AG04449 (cell line): ENCODE measurements at regions not wholly inside any gene's neighbourhood (a gene's known extent, or its start where the extent isn't known, plus 50 kb on each side); places are given as distances from the start of the nearest gene placed in this dataset.

ENCODE experiments used
- CTCF ChIA-PET: fragments of 350-600 bp; formaldehyde crosslinking; extraction: SDS; loops from one replicate; lab custom pipeline; 2021; ENCODE audit warnings: antibody characterized with exemption; lab: Yijun Ruan, JAX
- POLR2A ChIA-PET: fragments of 400-600, 350-600 bp; formaldehyde crosslinking; extraction: SDS; loops from one replicate; lab custom pipeline; 2020; ENCODE audit warnings: antibody characterized with exemption, inconsistent platforms; lab: Yijun Ruan, JAX
- DNase-seq: peaks from one replicate; pipeline ENCODE4 v3.0.0-alpha.2; 2010; ENCODE audit warnings: low read depth, low spot score
- H3K4me3 ChIP-seq: 2 replicates; pipeline ENCODE4 v1.5.1; 2011; ENCODE audit warnings: low read depth, mild to moderate bottlenecking, control low read depth, low read length
- CTCF ChIP-seq: IDR thresholded peaks from one replicate; pipeline ENCODE4 v1.5.1; 2011; ENCODE audit warnings: mild to moderate bottlenecking, moderate library complexity, low read length, control low read depth, inconsistent platforms; ENCODE audit not compliant: insufficient read depth; ENCODE audit errors: missing control alignments

GRCh38 chr4:132910229-132910748 is 238.8 kb upstream of the PCDH10 start:
- H3K4me3 ChIP-seq: no peak overlapping the region
- DNase-seq: no peak
- ChIA-PET POLR2A (no interaction called here), CTCF (no interaction called here)
- no peak for TF ChIP-seq CTCF

- no peak overlapping the region for H3K4me3 ChIP-seq
- CTCF ChIA-PET: no interaction called here
- no peak for TF ChIP-seq CTCF
- DNase-seq: no peak
- POLR2A ChIA-PET: no interaction called here
These were observed 231.0 kb upstream of the PCDH10 start for GRCh38 chr4:132918096-132918495.

- TF ChIP-seq CTCF: no peak
- DNase-seq: no peak
- H3K4me3 ChIP-seq: no peak overlapping the region
- ChIA-PET CTCF (no interaction called here), POLR2A (no interaction called here)
These were observed 225.6 kb upstream of the PCDH10 start for GRCh38 chr4:132923516-132923915.

GRCh38 chr4:132934911-132935310 is 214.2 kb upstream of the PCDH10 start:
- DNase-seq: no peak
- ChIA-PET POLR2A (no interaction called here), CTCF (no interaction called here)
- no peak for TF ChIP-seq CTCF
- H3K4me3 ChIP-seq: no peak overlapping the region

- POLR2A ChIA-PET: no interaction called here
- no peak overlapping the region for H3K4me3 ChIP-seq
- DNase-seq: no peak
- no peak for TF ChIP-seq CTCF
- CTCF ChIA-PET: no interaction called here
These were observed 193.9 kb upstream of the PCDH10 start for GRCh38 chr4:132955146-132955545.

- POLR2A ChIA-PET: no interaction called here
- no peak for TF ChIP-seq CTCF
- DNase-seq: no peak
- H3K4me3 ChIP-seq: no peak overlapping the region
- CTCF ChIA-PET: no interaction called here
These were observed 192.1 kb upstream of the PCDH10 start for GRCh38 chr4:132956962-132957361.
